ENCODE measurements at regions not wholly inside any gene's neighbourhood (a gene's known extent, or its start where the extent isn't known, plus 50 kb on each side); places are given as distances from the start of the nearest gene placed in this dataset.

- H3K9me3 ChIP-seq = no peaks in the 10 kb centered on the region
- no peak for DNase-seq (ENCODE audit: low spot score in 2 of 2)
- H3K4me1 ChIP-seq = no peaks in the 10 kb centered on the region
- no peak overlapping the region for H3K4me3 ChIP-seq
- no peak for TF ChIP-seq POLR2AphosphoS5 (IDR thresholded peaks at IDR 0.05)
- TF ChIP-seq POLR2A (IDR thresholded peaks at IDR 0.05) = no peak
- no peak for TF ChIP-seq CTCF (IDR thresholded peaks at IDR 0.05)
- peaks cover 0 to 2% of the 10 kb centered on the region in 2 donors for H3K27me3 ChIP-seq
- H3K27ac ChIP-seq = no peak overlapping the region
- no peaks in the 10 kb centered on the region for H3K36me3 ChIP-seq
- intact Hi-C loops (cut with DNase I; ENCODE audit: low total_unique reads) = no loop called here
Measured at GRCh38 chr1:5402618-5403017, 589.6 kb downstream of the NPHP4 start.

- Histone ChIP-seq H3K27me3 (peaks cover 0 to 18% of the 10 kb centered on the region in 2 donors), H3K9me3 (peaks cover 0 to 3% of the 10 kb centered on the region in 2 donors), H3K27ac (no peak overlapping the region), H3K36me3 (no peaks in the 10 kb centered on the region), H3K4me1 (no peaks in the 10 kb centered on the region), H3K4me3 (no peak overlapping the region)
- intact Hi-C loops (cut with DNase I; ENCODE audit: low total_unique reads) = no loop called here
- no peak for TF ChIP-seq CTCF (IDR thresholded peaks at IDR 0.05)
- no peak for TF ChIP-seq POLR2A (IDR thresholded peaks at IDR 0.05)
- no peak for TF ChIP-seq POLR2AphosphoS5 (IDR thresholded peaks at IDR 0.05)
- DNase-seq (ENCODE audit: low spot score in 2 of 2) = no peak
Measured at GRCh38 chr1:5399771-5400170, 592.5 kb downstream of the NPHP4 start.

- Histone ChIP-seq H3K27me3 (peaks cover 0 to 25% of the 10 kb centered on the region in 2 donors), H3K9me3 (peaks cover 0 to 3% of the 10 kb centered on the region in 2 donors), H3K27ac (no peak overlapping the region), H3K36me3 (no peaks in the 10 kb centered on the region), H3K4me1 (no peaks in the 10 kb centered on the region), H3K4me3 (no peak overlapping the region)
- TF ChIP-seq POLR2AphosphoS5 (IDR thresholded peaks at IDR 0.05) = no peak
- no peak for TF ChIP-seq POLR2A (IDR thresholded peaks at IDR 0.05)
- no peak for TF ChIP-seq CTCF (IDR thresholded peaks at IDR 0.05)
- peak in 1 of 2 donors; percentile 19 for DNase-seq (ENCODE audit: low spot score in 2 of 2)
- intact Hi-C loops (cut with DNase I; ENCODE audit: low total_unique reads) = no loop called here
Measured at GRCh38 chr1:5396593-5396992, 595.6 kb downstream of the NPHP4 start.

- Histone ChIP-seq H3K36me3 (no peaks in the 10 kb centered on the region), H3K27me3 (peaks cover 0 to 50% of the 10 kb centered on the region in 2 donors), H3K27ac (no peak overlapping the region), H3K4me1 (no peaks in the 10 kb centered on the region), H3K4me3 (no peak overlapping the region), H3K9me3 (peaks cover 0 to 3% of the 10 kb centered on the region in 2 donors)
- no peak for TF ChIP-seq POLR2AphosphoS5 (IDR thresholded peaks at IDR 0.05)
- TF ChIP-seq POLR2A (IDR thresholded peaks at IDR 0.05) = no peak
- no peak for TF ChIP-seq CTCF (IDR thresholded peaks at IDR 0.05)
- DNase-seq (ENCODE audit: low spot score in 2 of 2) = peak in 1 of 2 donors; percentile 6
- intact Hi-C loops (cut with DNase I; ENCODE audit: low total_unique reads) = no loop called here
Measured at GRCh38 chr1:5394111-5394510, 598.1 kb downstream of the NPHP4 start.

GRCh38 chr1:5393603-5394002 lies 598.6 kb downstream of the NPHP4 start:
- H3K36me3 ChIP-seq = no peaks in the 10 kb centered on the region
- H3K27me3 ChIP-seq = peaks cover 0 to 51% of the 10 kb centered on the region in 2 donors
- DNase-seq (ENCODE audit: low spot score in 2 of 2) = no peak
- H3K9me3 ChIP-seq = peaks cover 0 to 3% of the 10 kb centered on the region in 2 donors
- intact Hi-C loops (cut with DNase I; ENCODE audit: low total_unique reads) = no loop called here
- no peak overlapping the region for H3K4me3 ChIP-seq
- TF ChIP-seq POLR2AphosphoS5 (IDR thresholded peaks at IDR 0.05) = no peak
- no peak for TF ChIP-seq CTCF (IDR thresholded peaks at IDR 0.05)
- no peak for TF ChIP-seq POLR2A (IDR thresholded peaks at IDR 0.05)
- no peak overlapping the region for H3K27ac ChIP-seq
- H3K4me1 ChIP-seq = no peaks in the 10 kb centered on the region

All from breast epithelium (tissue), 4 donors.